ENCODE measurements at regions not wholly inside any gene's neighbourhood (a gene's known extent, or its start where the extent isn't known, plus 50 kb on each side); places are given as distances from the start of the nearest gene placed in this dataset.

GRCh38 chr17:34153991-34154390, 101.1 kb upstream of the CCL2 start:
- DNase-seq (ENCODE audit: low read depth), result no peak
- no peak for TF ChIP-seq CTCF (conservative IDR thresholded peaks at IDR 0.05; ENCODE audit: low read depth, low read length)
- H3K4me3 ChIP-seq (ENCODE audit: low read depth, low read length), result no peak overlapping the region

DNA sequence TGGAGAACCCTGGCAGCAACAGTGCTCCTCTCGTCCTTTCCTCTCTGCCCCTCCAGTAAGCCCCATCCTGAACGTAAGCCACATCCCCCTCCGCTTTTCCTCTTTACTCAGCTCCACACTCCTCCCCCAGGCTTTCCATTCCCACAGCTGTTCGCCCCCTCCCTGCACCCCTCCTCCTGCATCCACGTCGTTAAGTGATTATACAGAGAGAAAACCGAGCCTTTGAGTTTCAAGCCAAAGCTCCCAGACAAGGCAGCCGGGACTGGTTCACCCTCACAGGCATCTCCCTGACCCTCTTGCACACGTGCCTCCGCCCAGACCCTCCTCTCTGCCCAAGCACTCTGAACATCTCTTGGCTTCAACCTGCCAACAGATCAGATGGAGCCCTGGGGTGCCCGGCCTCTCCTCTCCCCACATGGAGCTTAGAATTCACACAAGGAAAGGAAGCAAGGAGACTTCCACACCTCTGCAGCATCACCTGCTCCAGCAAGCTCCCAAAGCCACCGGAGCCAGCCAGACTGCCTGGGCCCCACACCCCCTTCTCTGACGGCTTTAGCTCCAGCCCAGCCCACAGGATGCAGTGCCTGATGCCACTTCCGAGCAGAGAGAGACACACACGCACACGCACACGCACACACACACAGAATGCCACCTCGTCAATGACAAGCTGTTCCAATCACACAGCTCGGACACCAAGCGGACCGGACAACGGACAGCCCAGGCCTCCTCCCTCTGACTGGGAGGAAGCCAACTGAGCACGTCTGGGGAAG, 99.9 kb upstream of the CCL2 start:
- H3K4me3 ChIP-seq (ENCODE audit: low read depth, low read length), result no peak overlapping the region
- DNase-seq (ENCODE audit: low read depth), result no peak
- no peak for TF ChIP-seq CTCF (conservative IDR thresholded peaks at IDR 0.05; ENCODE audit: low read depth, low read length)

DNA sequence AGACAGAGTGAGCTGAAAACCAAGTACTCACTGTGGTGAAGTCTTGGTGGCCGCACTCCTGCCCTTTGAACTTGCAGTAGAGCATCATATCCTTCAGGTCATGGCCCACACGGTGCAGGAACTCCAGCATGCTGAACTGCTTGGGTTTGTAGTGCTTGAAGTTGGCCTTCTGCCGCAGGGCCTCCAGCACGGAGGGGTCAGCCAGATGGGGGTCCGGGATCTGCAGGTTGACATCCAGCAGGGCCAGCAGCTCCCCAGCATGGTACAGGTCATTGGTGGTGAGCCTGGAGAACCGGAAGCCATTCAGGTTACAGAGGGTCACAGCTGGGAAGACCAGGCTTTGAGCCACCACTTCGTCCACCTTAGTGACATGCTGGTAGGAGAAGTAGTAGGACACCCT, 99.1 kb upstream of the CCL2 start:
- no peak for DNase-seq (ENCODE audit: low read depth)
- no peak for TF ChIP-seq CTCF (conservative IDR thresholded peaks at IDR 0.05; ENCODE audit: low read depth, low read length)

GRCh38 chr17:34156401-34156740, 98.7 kb upstream of the CCL2 start:
- TF ChIP-seq CTCF (conservative IDR thresholded peaks at IDR 0.05; ENCODE audit: low read depth, low read length), result no peak
- no peak overlapping the region for H3K4me3 ChIP-seq (ENCODE audit: low read depth, low read length)
- no peak for DNase-seq (ENCODE audit: low read depth)

More for the DNA sequence above, 99.1 kb upstream of the CCL2 start:
- H3K4me3 ChIP-seq (ENCODE audit: low read depth, low read length), result no peak overlapping the region

DNA sequence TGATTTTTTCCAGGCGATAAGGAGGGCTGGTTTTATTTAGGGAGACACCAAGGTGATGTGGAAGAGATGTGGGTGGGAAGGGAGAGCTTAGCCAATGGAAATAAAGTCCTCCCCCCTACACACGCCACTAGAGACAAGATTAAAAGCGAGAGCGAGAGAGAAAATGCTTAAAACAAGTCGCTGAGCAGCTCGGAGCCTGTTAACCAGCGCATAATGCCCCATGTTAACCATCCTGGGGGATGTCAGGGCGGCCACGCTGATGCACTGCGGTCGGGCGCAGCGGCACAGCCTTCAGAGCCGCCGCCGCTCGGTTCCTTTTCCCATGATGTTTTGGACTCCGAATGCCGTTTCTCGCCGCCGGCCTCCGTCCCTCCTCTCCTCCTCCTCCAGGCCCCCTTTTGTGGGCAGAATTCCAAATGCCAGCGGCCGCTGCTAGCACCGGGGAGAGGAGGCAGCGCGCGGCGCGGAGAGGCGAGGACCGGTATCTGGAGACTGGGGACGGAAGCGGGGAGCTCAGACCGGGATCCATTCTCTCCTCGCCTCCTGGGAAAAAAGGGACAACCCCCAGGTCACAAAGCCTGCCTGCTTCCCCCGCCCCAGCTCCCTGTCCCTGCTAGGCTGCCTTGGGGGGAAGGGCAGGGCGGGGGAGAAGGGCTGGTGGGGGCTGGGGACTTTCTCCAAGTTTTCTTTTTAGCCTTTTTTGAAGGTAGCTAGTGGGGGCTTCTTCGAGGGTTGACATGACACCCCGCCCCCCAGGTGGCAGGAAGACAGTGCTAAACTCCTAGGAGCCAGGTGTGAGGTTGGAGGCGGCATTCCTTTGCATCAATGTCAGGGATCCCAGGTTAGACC, 98.1 kb upstream of the CCL2 start:
- DNase-seq (ENCODE audit: low read depth), result no peak
- H3K4me3 ChIP-seq (ENCODE audit: low read depth, low read length), result no peak overlapping the region
- TF ChIP-seq CTCF (conservative IDR thresholded peaks at IDR 0.05; ENCODE audit: low read depth, low read length), result no peak

GRCh38 chr17:34161690-34162089, 93.4 kb upstream of the CCL2 start:
- DNase-seq (ENCODE audit: low read depth), result no peak
- TF ChIP-seq CTCF (conservative IDR thresholded peaks at IDR 0.05; ENCODE audit: low read depth, low read length), result no peak
- H3K4me3 ChIP-seq (ENCODE audit: low read depth, low read length), result no peak overlapping the region
